G401.6 (cell line): ENCODE measurements at regions not wholly inside any gene's neighbourhood (a gene's known extent, or its start where the extent isn't known, plus 50 kb on each side); places are given as distances from the start of the nearest gene placed in this dataset.
A peak's percentile ranks its signal among the peaks of the same experiment; 100 is the strongest.
"Not testable (repeated sequence)": the region's sequence is repeated elsewhere in the genome, so short reads cannot be mapped to it uniquely, and the experiment has no call there.

Experiments
- FAIRE-seq: peaks from 2 replicates; lab custom pipeline; 2012; peaks lifted over from hg19 to GRCh38; lab: Jason Lieb, UNC

GRCh38 chr2:64743739-64744330 lies 90.1 kb upstream of the SERTAD2 start:
- FAIRE-seq, result no peak

DNA sequence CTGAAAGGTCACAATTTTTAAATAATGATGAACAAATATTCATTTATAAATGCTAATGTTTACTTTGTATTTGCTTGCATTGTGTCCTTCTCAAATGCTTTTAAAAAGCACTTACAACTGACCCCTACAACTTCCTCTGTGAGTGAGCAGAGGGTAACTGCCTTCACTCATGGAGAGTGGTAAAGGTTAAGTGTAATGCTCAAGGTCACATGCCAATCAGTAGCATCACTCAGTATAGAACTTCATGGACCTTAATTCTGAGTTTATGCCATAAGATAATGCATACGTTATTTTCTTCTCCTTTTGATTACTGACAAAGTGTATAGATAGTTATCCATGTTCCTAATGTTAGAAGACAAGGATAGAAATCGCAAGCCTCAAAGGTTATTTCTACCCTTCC lies 91.8 kb upstream of the SERTAD2 start:
- FAIRE-seq, result no peak

- not testable (repeated sequence) for FAIRE-seq
Observed at GRCh38 chr2:64747690-64748091, 94.0 kb upstream of the SERTAD2 start.

- no peak for FAIRE-seq
Observed at GRCh38 chr2:64748147-64748546, 94.4 kb upstream of the SERTAD2 start.

- FAIRE-seq, result no peak
Observed at GRCh38 chr2:64748561-64748960, 94.8 kb upstream of the SERTAD2 start.

DNA sequence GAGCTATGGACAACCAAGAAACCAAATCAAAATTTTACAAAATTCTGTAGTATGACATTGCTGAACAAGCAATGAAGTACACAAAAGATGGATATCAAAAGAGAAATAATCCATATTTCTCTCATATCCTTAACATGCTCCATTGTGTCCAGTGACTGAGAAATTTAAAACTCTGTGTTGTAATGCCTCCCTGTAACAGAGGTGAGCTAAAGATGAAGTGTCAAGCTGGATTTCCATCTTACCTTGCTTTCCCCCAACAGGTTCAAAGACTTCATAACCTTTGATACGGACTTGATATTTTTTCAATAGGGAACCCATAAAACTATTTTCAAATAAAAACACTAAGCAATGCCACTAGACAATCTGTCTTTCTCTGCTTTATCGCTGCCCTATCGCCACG lies 95.7 kb upstream of the SERTAD2 start:
- peak; percentile 3 for FAIRE-seq

- FAIRE-seq, result no peak
Observed at GRCh38 chr2:64750001-64750816, 96.5 kb upstream of the SERTAD2 start.

DNA sequence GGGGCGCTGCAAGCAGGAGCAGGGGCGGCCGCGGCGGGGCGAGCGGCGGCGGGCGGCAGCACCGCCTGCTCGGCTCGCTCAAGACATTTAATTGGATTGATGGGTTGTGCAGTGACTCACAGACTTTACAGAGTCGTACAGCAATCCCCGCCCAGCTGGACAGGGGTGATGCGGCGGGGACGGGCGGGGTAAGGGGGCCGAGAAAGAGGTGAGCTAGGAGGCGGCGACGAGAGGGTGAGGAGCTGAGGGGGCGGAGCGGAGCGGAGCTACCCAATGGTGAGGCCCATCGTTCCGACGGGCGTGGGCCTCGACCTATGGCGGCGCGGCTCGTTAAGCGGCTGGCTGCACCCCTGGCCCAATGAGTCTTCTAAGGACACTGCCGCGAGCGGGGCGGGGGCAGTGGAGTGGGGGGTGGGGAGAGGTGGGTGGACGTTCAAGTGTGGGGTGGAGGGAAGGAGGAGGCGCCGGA lies 97.1 kb upstream of the SERTAD2 start:
- FAIRE-seq, result peak; percentile 89

DNA sequence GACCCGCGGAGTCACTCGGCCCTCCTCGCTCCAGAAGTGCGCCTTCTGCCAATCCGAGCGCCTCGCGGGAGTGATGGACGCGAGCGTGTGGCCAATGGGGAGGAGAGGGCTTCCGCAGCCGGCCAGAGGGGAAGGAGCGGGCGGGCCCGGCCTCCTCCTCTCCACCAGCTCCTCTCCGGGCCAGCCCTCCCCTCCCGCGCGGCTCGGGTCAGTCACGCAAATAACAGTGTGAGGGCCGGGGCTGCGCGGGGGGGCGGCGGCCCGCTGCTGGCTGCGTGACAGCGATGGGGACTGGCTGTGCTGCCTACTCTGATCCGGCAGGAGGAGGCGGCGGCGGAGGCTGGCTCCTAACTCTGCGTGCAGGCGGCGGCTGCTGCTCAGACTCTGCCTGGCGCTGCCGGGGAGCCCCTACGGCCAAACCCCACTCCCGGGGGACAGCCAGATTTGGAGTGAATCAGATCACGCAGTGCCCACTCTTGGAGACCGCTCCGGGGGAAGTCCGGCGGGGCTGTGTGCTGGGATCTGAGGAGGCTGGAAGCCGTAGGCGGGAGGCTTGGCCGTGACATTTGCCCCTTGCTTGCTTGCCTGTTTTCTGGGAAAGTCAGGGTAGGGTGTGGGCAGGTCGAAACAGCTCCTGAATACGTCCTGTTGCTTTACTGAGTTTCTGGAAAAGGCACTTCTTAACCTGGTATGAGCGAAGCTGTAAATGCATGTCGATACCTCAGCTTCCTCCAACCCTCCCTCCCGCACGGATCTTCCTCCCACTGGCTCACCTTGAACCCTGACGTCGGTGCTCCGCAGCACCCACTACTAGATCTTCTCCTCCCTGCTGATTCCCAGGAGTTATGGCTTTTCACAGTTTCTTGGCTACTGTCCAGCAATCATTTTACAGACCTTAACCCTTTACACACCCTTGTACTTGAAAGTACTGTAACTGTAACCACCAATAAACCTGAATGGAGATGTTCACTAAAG lies 97.9 kb upstream of the SERTAD2 start:
- no peak for FAIRE-seq

- FAIRE-seq, result no peak
Observed at GRCh38 chr2:64753399-64753798, 99.7 kb upstream of the SERTAD2 start.

GRCh38 chr2:64754570-64754969 lies 100.9 kb upstream of the SERTAD2 start:
- FAIRE-seq, result no peak

DNA sequence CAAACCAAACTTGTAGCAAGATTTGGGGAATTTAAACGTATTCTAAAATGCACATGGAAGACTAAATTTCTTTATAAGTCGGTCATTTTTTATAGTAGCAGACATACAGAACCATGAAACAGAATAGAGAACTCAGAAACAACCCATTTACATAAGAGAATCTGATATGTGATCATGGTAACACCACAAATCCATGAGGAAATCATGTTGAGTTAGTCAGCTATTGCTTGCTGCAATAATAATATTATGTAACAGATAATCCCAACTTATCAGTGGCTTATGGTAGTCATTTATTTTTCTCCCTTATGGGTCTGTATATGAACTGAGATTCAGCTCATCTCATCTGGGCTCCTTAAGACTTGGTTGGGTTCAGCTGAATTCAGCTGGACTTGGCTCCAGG lies 103.4 kb upstream of the SERTAD2 start:
- no peak for FAIRE-seq

- no peak for FAIRE-seq
Observed at GRCh38 chr2:64760128-64760527, 106.4 kb upstream of the SERTAD2 start.

GRCh38 chr2:64762301-64762997 lies 108.7 kb upstream of the SERTAD2 start:
- FAIRE-seq, result no peak

DNA sequence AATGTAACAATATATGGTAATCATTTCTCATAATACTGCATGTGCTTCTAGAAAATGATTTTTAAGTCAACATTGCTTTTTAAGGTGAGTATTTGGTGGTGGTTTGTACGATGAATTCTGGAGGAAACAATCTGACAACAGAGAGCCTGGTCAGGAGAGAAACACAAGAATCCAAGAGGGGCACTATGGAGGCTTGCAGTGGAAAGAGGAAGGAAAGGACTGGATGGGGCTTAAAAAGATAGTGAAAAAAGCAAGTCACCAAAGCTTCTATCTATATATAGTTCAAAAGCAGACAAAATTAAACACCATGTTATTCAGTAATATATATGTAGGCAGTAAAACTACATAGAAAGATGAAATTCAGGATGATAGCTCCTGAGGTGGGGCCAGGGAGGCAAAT lies 109.4 kb upstream of the SERTAD2 start:
- peak; percentile 54 for FAIRE-seq

DNA sequence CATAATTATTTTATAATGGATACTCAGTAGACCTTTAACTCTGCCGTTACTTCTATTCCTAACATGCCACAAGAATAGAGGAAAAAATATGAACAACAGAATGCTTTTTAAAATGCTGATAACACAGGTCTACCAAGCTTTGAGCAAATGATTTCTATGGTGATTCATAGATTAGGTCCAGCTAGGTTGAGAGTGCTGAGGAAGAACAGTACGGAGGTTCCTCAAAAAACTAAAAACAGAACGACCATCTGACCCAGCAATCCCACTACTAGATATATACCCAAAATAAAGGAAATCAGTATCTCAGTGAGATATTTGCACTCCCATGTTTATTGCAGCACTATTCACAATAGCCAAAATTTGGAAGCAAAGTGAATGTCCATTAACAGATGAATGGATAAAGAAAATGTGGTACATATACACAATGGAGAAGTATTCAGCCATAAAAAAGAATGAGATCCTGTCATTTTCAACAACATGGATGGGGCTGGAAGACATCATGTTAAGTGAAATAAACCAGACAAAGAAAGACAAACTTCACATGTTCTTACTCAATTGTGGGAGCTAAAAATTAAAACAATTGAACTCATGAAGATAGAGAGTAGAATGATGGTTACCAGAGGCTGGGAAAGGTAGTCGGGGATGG lies 111.6 kb upstream of the SERTAD2 start:
- FAIRE-seq, result no peak

GRCh38 chr2:64766841-64767669 lies 113.3 kb upstream of the SERTAD2 start:
- FAIRE-seq, result no peak

DNA sequence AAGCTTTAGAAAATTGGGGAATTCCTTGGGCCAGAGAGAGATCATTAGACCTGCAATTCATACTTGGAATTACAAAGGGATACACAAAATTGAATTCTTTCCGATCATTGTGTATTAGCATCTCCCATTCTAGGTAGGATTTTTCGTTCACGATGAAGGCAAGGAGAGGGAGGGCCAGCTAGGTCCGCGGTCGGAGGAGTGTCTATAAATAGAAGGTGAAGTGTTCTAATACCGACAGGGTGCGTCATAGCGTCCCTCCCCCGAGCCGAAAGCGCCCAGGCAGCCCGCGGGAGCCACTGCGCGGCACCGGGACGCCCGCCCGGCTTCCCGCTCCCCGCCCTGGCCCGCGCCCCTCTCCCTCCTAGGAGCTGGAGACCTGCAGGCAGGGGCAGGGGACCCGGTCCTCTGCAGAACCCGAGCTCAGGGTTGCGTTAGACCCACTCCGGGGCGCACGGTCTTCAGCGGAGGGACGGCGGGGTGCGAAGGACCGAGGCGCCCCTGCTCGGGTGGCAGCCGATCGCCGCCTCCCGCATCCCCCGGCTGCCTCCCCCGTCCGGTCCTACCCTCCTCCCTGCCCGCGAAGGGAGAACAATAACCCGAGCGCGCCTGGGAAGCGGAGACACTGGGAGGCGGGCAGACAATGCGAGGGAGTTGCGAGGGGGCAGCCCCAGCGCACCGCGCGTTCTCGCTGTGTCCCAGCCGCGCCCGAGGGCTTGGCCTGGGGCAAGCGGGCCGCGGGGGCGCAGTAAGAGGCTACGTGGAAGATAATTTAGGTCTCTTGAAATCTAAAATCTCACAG lies 114.2 kb upstream of the SERTAD2 start:
- peak; percentile 96 for FAIRE-seq

- no peak for FAIRE-seq
Observed at GRCh38 chr2:64768491-64769005, 114.8 kb upstream of the SERTAD2 start.
